ENCODE measurements at regions not wholly inside any gene's neighbourhood (a gene's known extent, or its start where the extent isn't known, plus 50 kb on each side); places are given as distances from the start of the nearest gene placed in this dataset.

DNA sequence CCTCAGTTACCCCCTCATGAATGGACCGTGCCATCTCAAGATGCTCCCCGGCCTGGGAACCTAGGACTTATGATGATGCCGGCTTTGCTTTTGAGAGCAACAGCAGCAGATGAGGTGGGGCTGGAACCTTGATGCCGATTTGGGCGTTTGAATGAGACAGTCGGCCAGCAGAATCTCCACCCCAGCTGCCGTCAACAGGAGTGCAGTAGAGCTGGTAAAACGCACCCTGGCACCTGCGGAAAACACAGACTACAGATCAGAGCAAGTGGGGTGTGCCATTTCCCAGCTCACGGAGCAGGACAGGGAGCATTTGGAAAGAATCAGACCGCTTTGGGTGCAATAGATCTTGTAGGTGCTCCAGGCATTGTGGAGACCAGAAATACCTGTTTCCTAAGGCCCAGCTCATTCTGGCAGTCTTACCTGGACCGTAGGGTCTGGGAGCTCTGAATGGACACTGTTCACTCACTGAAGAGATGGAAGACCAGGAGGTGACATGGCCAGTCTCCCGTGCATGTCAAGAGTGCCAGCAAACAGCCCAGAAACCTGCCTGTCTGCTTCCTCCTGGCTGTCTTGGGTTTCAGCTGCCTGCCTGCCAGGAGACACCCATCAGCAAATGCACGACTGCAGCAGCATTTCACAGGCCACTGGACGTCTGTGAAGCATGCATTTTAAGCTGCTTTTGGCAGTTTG lies 317.7 kb upstream of the IRX4 start:
- no peaks in the 10 kb centered on the region for H3K4me1 Mint-ChIP-seq (ENCODE audit: low read depth)
- H3K4me3 Mint-ChIP-seq: no peak overlapping the region
- H3K27ac Mint-ChIP-seq: no peak overlapping the region
- no peaks in the 10 kb centered on the region for H3K36me3 Mint-ChIP-seq
- peaks cover 5% of the 10 kb centered on the region for H3K27me3 Mint-ChIP-seq
- H3K9me3 Mint-ChIP-seq (ENCODE audit: low read depth): no peaks in the 10 kb centered on the region

GRCh38 chr5:2199697-2200096 lies 317.0 kb upstream of the IRX4 start:
- Mint-ChIP-seq H3K27ac (no peak overlapping the region), H3K9me3 (ENCODE audit: low read depth) (no peaks in the 10 kb centered on the region), H3K4me3 (no peak overlapping the region), H3K27me3 (peaks cover 5% of the 10 kb centered on the region), H3K36me3 (no peaks in the 10 kb centered on the region), H3K4me1 (ENCODE audit: low read depth) (no peaks in the 10 kb centered on the region)

DNA sequence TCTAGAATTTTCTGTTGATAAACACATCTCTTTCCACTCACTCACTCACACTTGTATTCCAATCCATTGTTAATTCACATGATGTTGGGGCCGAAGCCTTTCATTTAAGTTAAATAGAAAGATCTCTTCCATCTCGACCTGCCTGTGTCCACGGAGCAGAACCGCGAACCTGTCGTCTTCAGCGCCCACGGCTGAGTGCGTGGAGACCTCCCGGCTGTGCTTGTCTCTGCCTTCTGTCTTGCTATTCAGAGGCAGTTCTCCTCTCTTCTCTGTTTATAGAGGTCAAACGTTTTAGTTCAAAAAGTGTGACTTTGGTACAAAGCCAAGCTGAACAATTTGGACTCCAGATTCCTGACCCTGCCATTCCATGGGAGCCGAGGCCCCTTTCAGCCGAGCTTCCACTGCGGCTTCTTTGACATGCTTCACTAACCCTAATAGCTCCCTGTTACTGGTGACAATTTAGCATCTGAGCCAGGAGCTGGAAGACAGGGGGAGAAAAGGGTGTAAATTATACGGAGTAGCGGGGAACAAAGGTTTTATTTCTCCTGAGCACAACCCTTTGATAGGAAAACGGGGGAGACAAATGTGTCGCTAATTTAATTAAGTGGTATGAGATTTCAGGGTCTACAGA lies 314.4 kb upstream of the IRX4 start:
- Mint-ChIP-seq H3K4me1 (ENCODE audit: low read depth) (no peaks in the 10 kb centered on the region), H3K4me3 (no peak overlapping the region), H3K36me3 (no peaks in the 10 kb centered on the region), H3K27me3 (peaks cover 3% of the 10 kb centered on the region), H3K27ac (no peak overlapping the region), H3K9me3 (ENCODE audit: low read depth) (no peaks in the 10 kb centered on the region)

GRCh38 chr5:2196416-2196815 lies 313.7 kb upstream of the IRX4 start:
- Mint-ChIP-seq H3K9me3 (ENCODE audit: low read depth) (no peaks in the 10 kb centered on the region), H3K36me3 (no peaks in the 10 kb centered on the region), H3K27ac (no peak overlapping the region), H3K4me1 (ENCODE audit: low read depth) (no peaks in the 10 kb centered on the region), H3K4me3 (no peak overlapping the region), H3K27me3 (peaks cover 3% of the 10 kb centered on the region)

DNA sequence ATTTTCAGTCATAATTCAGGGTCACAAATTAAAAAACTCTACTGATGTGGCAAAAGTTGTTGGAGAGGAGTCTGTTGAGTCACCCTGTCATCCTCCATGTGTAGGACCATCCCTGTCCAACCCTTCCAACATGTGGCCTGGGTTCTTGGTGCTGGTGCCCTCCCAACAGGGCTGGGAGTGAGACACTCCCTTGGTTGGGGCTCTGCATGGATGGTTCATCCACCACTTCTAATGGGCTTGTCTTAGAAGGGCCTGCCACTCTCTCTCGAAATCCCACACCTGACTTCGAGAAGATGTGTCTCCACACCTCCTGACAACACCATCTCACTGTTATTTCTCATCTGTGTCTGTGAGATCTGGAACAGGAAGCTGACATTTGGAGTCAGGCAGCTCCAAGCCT lies 312.2 kb upstream of the IRX4 start:
- Mint-ChIP-seq H3K4me1 (ENCODE audit: low read depth) (no peaks in the 10 kb centered on the region), H3K36me3 (no peaks in the 10 kb centered on the region), H3K27me3 (peaks cover 3% of the 10 kb centered on the region), H3K4me3 (no peak overlapping the region), H3K9me3 (ENCODE audit: low read depth) (no peaks in the 10 kb centered on the region), H3K27ac (no peak overlapping the region)

- no peaks in the 10 kb centered on the region for H3K36me3 Mint-ChIP-seq
- no peak overlapping the region for H3K4me3 Mint-ChIP-seq
- no peaks in the 10 kb centered on the region for H3K9me3 Mint-ChIP-seq (ENCODE audit: low read depth)
- no peaks in the 10 kb centered on the region for H3K4me1 Mint-ChIP-seq (ENCODE audit: low read depth)
- peaks cover 3% of the 10 kb centered on the region for H3K27me3 Mint-ChIP-seq
- no peak overlapping the region for H3K27ac Mint-ChIP-seq
These were observed 311.5 kb upstream of the IRX4 start for GRCh38 chr5:2194236-2194555.

GRCh38 chr5:2193542-2194235 lies 311.0 kb upstream of the IRX4 start:
- H3K27me3 Mint-ChIP-seq: peaks cover 3% of the 10 kb centered on the region
- no peaks in the 10 kb centered on the region for H3K9me3 Mint-ChIP-seq (ENCODE audit: low read depth)
- no peak overlapping the region for H3K4me3 Mint-ChIP-seq
- no peak overlapping the region for H3K27ac Mint-ChIP-seq
- H3K4me1 Mint-ChIP-seq (ENCODE audit: low read depth): no peaks in the 10 kb centered on the region
- no peaks in the 10 kb centered on the region for H3K36me3 Mint-ChIP-seq

DNA sequence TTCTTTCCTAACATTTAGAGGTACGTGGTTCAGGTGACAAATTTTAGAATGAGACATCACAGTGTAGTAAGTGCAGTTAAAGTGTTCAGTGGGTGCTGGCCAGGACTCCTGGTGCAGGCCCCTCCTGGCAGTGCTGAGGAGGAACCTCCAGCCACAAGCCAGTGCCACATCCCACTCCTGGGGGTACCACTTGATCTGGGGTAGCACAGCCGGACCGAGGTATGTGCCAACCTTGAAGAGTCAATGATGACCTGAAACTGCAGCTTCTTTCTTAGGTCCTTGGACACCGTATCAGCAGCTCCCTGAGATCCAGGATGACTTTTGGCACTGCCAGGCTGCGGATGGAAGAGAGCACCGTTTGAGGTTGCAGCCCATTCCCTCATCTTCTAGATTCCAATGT lies 310.4 kb upstream of the IRX4 start:
- Mint-ChIP-seq H3K4me1 (ENCODE audit: low read depth) (no peaks in the 10 kb centered on the region), H3K9me3 (ENCODE audit: low read depth) (no peaks in the 10 kb centered on the region), H3K27ac (no peak overlapping the region), H3K4me3 (no peak overlapping the region), H3K36me3 (no peaks in the 10 kb centered on the region), H3K27me3 (peaks cover 6% of the 10 kb centered on the region)

GRCh38 chr5:2192496-2192895 lies 309.8 kb upstream of the IRX4 start:
- no peaks in the 10 kb centered on the region for H3K4me1 Mint-ChIP-seq (ENCODE audit: low read depth)
- no peaks in the 10 kb centered on the region for H3K9me3 Mint-ChIP-seq (ENCODE audit: low read depth)
- no peak overlapping the region for H3K4me3 Mint-ChIP-seq
- H3K27me3 Mint-ChIP-seq: peaks cover 6% of the 10 kb centered on the region
- no peaks in the 10 kb centered on the region for H3K36me3 Mint-ChIP-seq
- H3K27ac Mint-ChIP-seq: no peak overlapping the region

DNA sequence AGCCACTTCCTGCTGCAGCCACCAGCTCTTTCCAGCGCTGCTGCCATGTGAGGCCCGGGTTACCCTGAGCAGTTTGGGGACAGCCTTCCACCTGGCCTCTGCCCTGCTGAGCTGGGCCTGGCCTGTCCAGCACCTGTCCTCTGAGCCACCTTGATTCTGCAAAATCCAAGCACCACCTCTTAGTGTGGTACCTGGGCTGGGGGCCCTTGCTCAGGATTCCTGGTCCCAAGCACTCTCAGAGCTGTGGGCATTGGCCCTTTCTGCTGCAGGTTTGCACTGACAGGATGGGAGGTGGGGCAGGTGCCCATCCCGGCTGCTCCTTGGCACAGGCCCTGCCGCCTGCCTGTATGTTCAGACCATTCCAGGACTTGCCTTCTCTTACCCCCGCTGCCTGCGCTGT lies 309.2 kb upstream of the IRX4 start:
- no peaks in the 10 kb centered on the region for H3K4me1 Mint-ChIP-seq (ENCODE audit: low read depth)
- peaks cover 6% of the 10 kb centered on the region for H3K27me3 Mint-ChIP-seq
- no peaks in the 10 kb centered on the region for H3K9me3 Mint-ChIP-seq (ENCODE audit: low read depth)
- H3K36me3 Mint-ChIP-seq: no peaks in the 10 kb centered on the region
- H3K4me3 Mint-ChIP-seq: no peak overlapping the region
- H3K27ac Mint-ChIP-seq: no peak overlapping the region

DNA sequence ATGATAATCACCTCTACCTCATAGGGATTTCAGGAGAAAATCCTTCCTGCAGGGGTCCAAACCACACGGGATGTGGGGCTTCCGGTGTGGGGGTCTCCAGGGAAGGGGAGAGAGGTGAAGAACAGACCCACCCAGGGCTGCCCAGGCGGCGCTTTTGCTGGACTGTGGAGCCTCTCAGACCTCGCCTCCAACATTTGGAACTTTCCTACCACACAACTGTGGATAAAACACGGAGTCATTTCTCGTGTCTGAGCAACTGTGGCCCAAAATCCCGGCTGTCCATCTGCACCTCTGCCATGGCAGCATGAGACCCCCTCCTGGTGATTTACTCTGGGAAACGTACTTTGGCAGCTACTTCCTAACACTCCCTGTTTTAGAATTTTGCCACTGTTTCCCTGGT lies 307.8 kb upstream of the IRX4 start:
- H3K36me3 Mint-ChIP-seq: no peaks in the 10 kb centered on the region
- H3K27me3 Mint-ChIP-seq: peaks cover 3% of the 10 kb centered on the region
- H3K4me3 Mint-ChIP-seq: no peak overlapping the region
- H3K9me3 Mint-ChIP-seq (ENCODE audit: low read depth): no peaks in the 10 kb centered on the region
- H3K27ac Mint-ChIP-seq: no peak overlapping the region
- no peaks in the 10 kb centered on the region for H3K4me1 Mint-ChIP-seq (ENCODE audit: low read depth)

GRCh38 chr5:2188661-2189060 lies 305.9 kb upstream of the IRX4 start:
- no peaks in the 10 kb centered on the region for H3K36me3 Mint-ChIP-seq
- no peak overlapping the region for H3K4me3 Mint-ChIP-seq
- H3K4me1 Mint-ChIP-seq (ENCODE audit: low read depth): no peaks in the 10 kb centered on the region
- H3K9me3 Mint-ChIP-seq (ENCODE audit: low read depth): no peaks in the 10 kb centered on the region
- H3K27me3 Mint-ChIP-seq: peaks cover 5% of the 10 kb centered on the region
- H3K27ac Mint-ChIP-seq: no peak overlapping the region

DNA sequence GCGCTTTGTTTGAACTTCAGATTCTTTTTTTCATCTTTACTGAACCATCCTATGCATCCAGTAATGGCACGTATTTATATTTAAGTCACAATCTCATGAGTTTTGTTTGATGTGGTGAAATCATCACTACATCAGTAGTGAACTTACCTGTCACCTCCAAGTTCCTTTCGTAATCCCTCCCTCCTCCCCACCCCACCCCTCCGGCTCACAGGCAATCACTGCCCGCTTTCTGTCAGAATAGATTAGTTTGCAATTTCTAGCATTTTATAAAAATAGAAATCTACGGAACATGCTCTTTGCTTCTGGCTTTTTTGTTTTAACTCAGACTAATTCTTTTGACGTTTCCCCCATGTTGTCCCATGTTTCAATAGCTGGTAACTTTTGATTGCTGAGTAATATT lies 305.4 kb upstream of the IRX4 start:
- no peak overlapping the region for H3K4me3 Mint-ChIP-seq
- H3K36me3 Mint-ChIP-seq: no peaks in the 10 kb centered on the region
- no peaks in the 10 kb centered on the region for H3K4me1 Mint-ChIP-seq (ENCODE audit: low read depth)
- H3K27ac Mint-ChIP-seq: no peak overlapping the region
- H3K9me3 Mint-ChIP-seq (ENCODE audit: low read depth): no peaks in the 10 kb centered on the region
- H3K27me3 Mint-ChIP-seq: peaks cover 5% of the 10 kb centered on the region

GRCh38 chr5:2187687-2188086 lies 305.0 kb upstream of the IRX4 start:
- H3K27ac Mint-ChIP-seq: no peak overlapping the region
- H3K4me3 Mint-ChIP-seq: no peak overlapping the region
- H3K4me1 Mint-ChIP-seq (ENCODE audit: low read depth): no peaks in the 10 kb centered on the region
- peaks cover 5% of the 10 kb centered on the region for H3K27me3 Mint-ChIP-seq
- H3K36me3 Mint-ChIP-seq: no peaks in the 10 kb centered on the region
- H3K9me3 Mint-ChIP-seq (ENCODE audit: low read depth): no peaks in the 10 kb centered on the region

- no peak overlapping the region for H3K27ac Mint-ChIP-seq
- H3K4me1 Mint-ChIP-seq (ENCODE audit: low read depth): no peaks in the 10 kb centered on the region
- no peak overlapping the region for H3K4me3 Mint-ChIP-seq
- no peaks in the 10 kb centered on the region for H3K9me3 Mint-ChIP-seq (ENCODE audit: low read depth)
- peaks cover 7% of the 10 kb centered on the region for H3K27me3 Mint-ChIP-seq
- no peaks in the 10 kb centered on the region for H3K36me3 Mint-ChIP-seq
These were observed 304.4 kb upstream of the IRX4 start for GRCh38 chr5:2187156-2187555.
